Putamen (tissue), 1 donor: ENCODE measurements at regions not wholly inside any gene's neighbourhood (a gene's known extent, or its start where the extent isn't known, plus 50 kb on each side); places are given as distances from the start of the nearest gene placed in this dataset.
"Not testable (repeated sequence)": the region's sequence is repeated elsewhere in the genome, so short reads cannot be mapped to it uniquely, and the experiment has no call there.

Experiments used
- DNase-seq: peaks from one replicate; pipeline ENCODE4 v3.0.0-alpha.2; 2016; ENCODE audit warnings: low spot score

GRCh38 chr6:18527836-18528743, 140.9 kb downstream of the RNF144B start:
- DNase-seq, result no peak

DNA sequence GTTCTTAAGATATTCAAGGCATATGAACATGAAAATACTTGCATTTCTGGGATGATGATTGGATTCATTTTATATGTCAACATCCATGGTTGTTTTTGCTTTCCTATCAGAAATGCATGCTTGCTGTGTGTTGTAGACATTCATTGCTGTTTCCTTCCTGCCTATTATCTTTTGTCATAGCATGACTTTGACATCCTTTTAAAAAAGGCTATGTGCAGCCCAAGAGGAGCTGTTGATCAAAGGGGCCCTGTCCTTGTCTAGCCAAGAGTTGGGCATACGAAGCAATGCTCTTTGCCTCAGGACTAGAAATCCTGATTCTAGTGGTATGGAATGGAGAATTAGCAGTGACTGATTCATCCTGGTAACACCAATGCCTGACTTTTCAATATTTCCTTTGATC, 143.1 kb downstream of the RNF144B start:
- no peak for DNase-seq

GRCh38 chr6:18532139-18532538, 145.0 kb downstream of the RNF144B start:
- no peak for DNase-seq

DNA sequence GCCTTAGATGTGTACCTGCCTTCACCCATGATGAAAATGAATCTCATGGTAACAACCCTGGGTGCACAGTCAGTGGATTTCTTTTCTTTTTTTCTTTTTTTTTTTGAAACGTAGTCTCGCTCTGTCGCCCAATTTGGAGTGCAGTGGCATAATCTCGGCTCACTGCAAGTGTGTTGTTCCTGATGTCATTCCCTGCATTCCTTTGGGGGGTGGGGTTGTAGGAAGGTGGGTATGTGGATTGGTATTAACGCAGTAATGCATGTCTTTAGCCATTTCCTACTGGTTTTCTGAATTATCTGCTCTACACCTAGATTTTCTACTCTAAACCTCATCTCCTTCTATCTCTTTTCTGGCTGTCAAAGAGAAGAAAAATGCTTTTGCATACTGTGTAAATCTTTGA, 146.6 kb downstream of the RNF144B start:
- DNase-seq, result no peak

DNA sequence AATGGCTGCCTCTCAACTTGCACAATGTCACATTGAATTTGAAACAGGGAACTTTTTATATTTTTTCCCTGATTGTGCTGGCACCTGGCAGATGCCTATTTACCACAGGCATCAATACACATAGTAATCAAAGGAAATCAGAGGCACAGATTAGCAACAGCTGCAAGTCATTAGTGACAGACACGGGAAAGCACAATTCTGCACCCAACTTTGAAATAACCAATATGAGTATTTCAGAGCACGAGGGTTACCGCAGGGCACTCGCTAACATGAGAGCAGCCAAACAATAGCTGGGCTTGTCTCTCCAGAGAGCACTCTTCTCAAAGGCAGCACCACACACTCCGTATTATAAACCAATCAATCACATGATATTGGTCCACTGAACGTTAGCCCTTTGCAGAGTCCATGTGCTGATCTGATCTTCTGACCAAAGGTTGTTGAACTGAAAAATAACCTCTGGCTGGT, 149.5 kb downstream of the RNF144B start:
- DNase-seq, result peak; percentile 1

DNA sequence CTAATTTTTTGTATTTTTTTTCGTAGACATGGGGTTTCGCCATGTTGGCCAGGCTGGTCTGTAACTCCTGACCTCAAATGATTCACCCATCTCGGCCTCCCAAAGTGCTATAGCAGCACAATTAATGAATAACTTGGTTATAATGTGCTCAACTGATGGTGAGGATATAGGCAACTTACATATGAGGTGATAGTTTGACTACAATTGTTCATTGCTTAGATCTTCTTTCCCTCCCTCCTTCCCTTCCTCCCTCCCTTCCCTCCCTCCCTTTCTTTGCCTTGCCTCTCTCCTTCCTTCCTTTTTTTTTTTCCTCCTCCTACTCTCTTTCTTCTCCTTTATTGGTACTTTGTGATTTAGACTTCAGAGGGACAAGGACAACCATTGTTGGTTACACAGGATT, 151.2 kb downstream of the RNF144B start:
- DNase-seq, result no peak

GRCh38 chr6:18543051-18543450, 155.9 kb downstream of the RNF144B start:
- no peak for DNase-seq

DNA sequence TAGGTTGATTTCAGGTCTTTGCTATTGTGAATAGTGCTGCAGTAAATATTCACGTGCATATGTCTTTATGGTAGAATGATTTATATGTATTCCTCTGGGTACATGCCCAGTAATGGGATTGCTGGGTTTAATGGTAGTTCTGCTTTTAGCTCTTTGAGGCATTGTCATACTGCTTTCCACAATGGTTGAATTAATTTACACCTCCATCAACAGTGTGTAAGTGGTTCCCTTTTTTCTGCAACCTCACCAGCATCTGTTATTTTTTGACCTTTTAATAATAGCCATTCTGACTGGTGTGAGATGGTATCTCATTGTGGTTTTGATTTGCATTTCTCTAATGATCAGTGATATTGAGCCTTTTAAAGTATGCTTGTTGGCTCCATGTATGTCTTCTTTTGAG, 158.0 kb downstream of the RNF144B start:
- not testable (repeated sequence) for DNase-seq

DNA sequence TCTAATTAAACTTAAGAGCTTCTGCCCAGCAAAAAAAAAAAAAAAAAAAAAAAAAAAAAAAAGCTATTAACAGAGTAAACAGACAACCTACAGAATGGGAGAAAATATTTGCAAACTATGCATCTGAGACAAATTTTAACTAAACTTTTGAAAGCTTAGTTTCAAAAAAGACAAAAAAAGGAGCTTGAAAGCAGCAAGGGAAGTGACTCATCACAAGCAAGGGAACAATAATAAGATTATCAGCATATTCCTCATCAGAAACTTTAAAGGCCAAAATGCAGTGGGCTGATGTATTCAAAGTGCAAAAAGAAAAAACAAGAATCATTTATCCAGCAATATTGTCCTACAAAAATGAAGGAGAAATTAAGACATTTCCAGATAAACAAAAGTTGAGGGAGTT, 158.6 kb downstream of the RNF144B start:
- no peak for DNase-seq

DNA sequence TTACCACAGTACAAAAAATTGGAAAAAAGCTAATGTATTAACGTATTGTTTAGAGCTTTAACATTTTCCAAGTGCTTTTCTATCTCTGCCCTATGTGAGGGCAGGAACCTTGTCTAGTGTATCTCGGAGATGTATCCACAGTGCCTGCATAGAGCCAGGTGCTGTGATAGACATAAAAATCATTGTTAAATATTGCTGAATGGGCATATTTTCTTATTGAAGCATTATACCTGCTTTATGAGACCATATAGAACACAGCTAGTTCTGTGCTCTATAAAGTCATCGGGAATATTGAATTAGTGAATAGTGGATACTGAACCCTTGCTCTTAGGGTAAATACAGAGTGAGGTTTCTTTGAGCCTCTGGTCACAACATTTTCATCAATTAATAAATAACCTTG, 163.0 kb downstream of the RNF144B start:
- DNase-seq, result no peak

GRCh38 chr6:18551228-18551627, 164.1 kb downstream of the RNF144B start:
- no peak for DNase-seq

GRCh38 chr6:18555750-18556149, 168.6 kb downstream of the RNF144B start:
- DNase-seq, result no peak

- DNase-seq, result no peak
These were observed 174.0 kb downstream of the RNF144B start for GRCh38 chr6:18561037-18561750.

- DNase-seq, result no peak
These were observed 175.6 kb downstream of the RNF144B start for GRCh38 chr6:18562726-18563125.

DNA sequence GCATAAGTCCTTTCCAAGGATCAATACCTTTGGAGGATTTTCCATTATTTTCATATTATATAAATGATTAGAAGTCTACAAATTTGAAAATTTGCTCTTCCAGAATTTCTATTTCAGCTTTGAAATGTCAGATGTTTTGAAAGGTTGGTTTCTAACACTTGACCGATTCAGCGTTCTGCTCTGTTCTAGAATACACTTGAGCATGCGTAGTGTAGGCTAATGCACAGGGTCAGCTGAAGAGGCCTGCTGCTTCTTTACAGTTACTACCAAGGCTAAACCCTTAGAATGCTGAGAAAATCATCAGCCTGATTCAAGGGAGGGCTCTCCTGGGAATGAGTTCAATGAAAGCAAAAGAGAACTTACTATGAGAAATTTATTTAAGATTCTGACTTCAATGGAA, 177.6 kb downstream of the RNF144B start:
- no peak for DNase-seq

DNA sequence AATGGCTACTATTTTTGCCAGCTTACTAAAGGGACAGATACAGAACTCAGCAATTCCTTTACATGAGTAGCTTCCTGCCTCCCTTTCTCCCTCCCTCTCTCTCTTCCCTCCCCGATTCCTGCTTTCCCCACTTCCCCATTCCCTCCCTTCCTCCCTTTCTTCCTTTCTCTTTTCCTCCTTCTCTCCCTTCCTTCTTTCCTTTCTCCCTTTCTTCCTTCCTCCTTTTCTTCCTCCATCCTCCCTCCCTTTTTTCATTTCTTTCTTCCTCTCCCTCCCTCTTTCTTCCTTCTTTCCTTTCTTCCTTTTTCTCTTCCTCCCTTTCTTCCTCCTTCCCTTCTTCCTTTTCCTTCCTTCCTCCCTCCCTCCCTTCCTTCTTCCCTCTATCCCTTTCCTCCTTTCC, 178.1 kb downstream of the RNF144B start:
- no peak for DNase-seq

GRCh38 chr6:18567380-18567779, 180.2 kb downstream of the RNF144B start:
- DNase-seq, result no peak

DNA sequence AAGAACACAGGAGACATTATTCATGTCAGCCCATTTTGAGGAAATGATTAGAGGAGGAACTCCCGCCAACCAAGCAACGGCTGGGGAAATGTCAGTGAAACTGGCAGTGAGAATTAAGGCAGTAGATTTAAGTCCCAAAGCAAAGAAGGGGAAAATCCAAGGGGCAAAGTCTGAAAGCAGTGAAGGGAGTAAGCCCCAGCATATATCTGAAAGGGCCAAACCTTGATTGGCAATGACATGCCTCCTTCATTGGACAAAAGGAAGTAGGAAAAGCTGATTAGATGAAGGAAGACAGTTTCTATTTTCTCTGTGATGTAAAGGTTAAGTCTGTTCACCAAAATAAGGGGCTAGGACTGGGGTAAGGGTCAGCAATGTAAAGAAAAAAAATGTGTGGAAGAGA, 190.3 kb downstream of the RNF144B start:
- no peak for DNase-seq

GRCh38 chr6:18579166-18579565, 192.0 kb downstream of the RNF144B start:
- DNase-seq, result no peak

GRCh38 chr6:18579869-18580268, 192.7 kb downstream of the RNF144B start:
- no peak for DNase-seq

GRCh38 chr6:18584372-18584771, 197.2 kb downstream of the RNF144B start:
- DNase-seq, result no peak

DNA sequence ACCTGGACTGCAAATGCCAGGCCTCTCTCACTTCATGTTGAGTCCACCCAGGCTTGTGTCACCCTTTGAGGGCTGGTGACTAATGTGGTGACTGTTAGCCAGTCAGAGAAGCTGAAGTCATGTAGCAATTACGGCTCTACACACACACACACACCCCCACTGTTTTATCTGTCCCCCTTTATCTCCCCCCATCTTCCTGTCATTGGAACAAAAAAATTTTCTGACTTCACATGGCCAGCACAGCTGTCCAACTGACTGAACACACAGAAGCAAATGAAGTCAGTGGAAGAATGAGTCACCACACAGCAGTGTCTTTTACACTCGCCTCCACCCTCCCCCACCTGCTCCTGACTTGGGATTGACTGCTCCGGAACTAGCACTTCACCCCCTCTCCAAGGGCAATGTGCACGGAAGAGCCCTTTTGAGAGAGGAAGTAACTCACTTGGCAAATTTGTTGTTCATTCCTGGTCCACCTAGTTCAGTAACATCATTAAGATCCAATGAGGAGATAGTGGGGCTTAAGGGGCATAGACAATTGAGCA, 198.0 kb downstream of the RNF144B start:
- DNase-seq, result no peak

DNA sequence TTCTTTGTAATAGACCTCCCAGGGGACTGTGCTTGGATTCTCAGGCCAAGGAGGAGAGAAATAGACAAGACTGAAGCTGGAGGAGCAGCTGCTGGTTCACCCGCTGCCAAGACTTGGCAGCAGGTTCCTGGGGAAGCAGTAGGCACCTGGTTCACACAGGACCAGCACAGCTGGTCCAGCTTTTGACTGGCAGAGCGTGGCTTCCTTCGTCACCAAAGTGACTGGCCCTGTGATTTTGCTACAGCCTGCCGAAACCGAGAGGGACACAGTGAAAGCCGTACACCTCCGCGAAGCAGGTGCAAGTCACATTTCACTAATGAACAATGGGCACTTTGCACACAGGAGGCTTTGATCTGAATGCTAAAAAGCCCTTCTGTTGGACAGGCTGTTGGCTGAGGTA, 199.0 kb downstream of the RNF144B start:
- no peak for DNase-seq
